T-helper 17 cell (primary cell): ENCODE measurements at regions not wholly inside any gene's neighbourhood (a gene's known extent, or its start where the extent isn't known, plus 50 kb on each side); places are given as distances from the start of the nearest gene placed in this dataset.
"Not testable (repeated sequence)": the region's sequence is repeated elsewhere in the genome, so short reads cannot be mapped to it uniquely, and the experiment has no call there.

Experiments
- ATAC-seq: fragments of 150-1000 bp; cut with Tn5 transposase; 2 replicates; pipeline ENCODE4 v1.10.0; 2021; ENCODE audit warnings: mild to moderate bottlenecking, moderate library complexity
- DNase-seq, 3 donors: peaks; one replicate each; pipeline versions ENCODE4 v3.0.0 to v3.0.0-alpha.2; 2020 to 2021
- H3K9me3 ChIP-seq: one replicate; pipeline ENCODE4 v1.7.0; 2013; ENCODE audit warnings: low read length, mild to moderate bottlenecking; ENCODE audit not compliant: control insufficient read depth, poor library complexity, severe bottlenecking
- H3K27ac Mint-ChIP-seq: one replicate; pipeline ENCODE4 v1.8.0; 2022; ENCODE audit warnings: mild to moderate bottlenecking, moderate library complexity, mixed read lengths
- H3K27me3 Mint-ChIP-seq: one replicate; pipeline ENCODE4 v1.8.0; 2022; ENCODE audit warnings: mixed read lengths
- H3K36me3 Mint-ChIP-seq: one replicate; pipeline ENCODE4 v1.8.0; 2022; ENCODE audit warnings: low read depth, mixed read lengths
- H3K4me1 Mint-ChIP-seq: one replicate; pipeline ENCODE4 v1.8.0; 2022; ENCODE audit warnings: mild to moderate bottlenecking, mixed read lengths
- H3K4me3 Mint-ChIP-seq: one replicate; pipeline ENCODE4 v1.8.0; 2022; ENCODE audit warnings: mild to moderate bottlenecking, moderate library complexity, mixed read lengths

GRCh38 chr16:79845033-79845733, 244.6 kb upstream of the MAF start:
- Mint-ChIP-seq H3K27ac (peak overlapping the region; percentile 37), H3K36me3 (no peaks in the 10 kb centered on the region), H3K27me3 (peaks cover 4% of the 10 kb centered on the region), H3K4me3 (no peak overlapping the region), H3K4me1 (peaks cover 3% of the 10 kb centered on the region)
- no peak for ATAC-seq
- DNase-seq = no peak
- no peaks in the 10 kb centered on the region for H3K9me3 ChIP-seq

DNA sequence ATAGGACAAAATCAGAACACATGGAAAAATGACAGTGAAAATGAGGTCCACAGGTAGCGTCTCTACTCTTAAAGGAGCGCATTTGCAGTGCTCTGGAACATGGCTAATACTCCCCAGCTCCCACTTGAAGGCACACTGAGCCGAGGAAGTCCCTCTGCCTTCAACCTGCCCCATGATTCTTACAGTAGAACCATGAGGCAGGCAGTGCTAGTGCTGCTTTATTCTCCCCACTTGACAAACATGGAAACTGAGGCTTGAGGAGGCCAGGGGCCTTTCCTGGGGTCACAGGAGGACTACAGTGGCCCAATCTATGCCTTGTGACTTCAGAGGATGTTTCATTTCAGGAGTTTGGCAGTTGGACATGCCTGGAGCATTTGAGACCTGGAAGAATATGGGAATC, 244.1 kb upstream of the MAF start:
- H3K27me3 Mint-ChIP-seq = peaks cover 9% of the 10 kb centered on the region
- no peak overlapping the region for H3K4me3 Mint-ChIP-seq
- DNase-seq (no peak), ATAC-seq (no peak)
- H3K4me1 Mint-ChIP-seq = peaks cover 3% of the 10 kb centered on the region
- H3K9me3 ChIP-seq = no peaks in the 10 kb centered on the region
- H3K36me3 Mint-ChIP-seq = no peaks in the 10 kb centered on the region
- H3K27ac Mint-ChIP-seq = no peak overlapping the region

GRCh38 chr16:79843631-79844043, 243.1 kb upstream of the MAF start:
- ATAC-seq = no peak
- no peaks in the 10 kb centered on the region for H3K9me3 ChIP-seq
- Mint-ChIP-seq H3K4me3 (no peak overlapping the region), H3K4me1 (peaks cover 3% of the 10 kb centered on the region), H3K27ac (no peak overlapping the region), H3K27me3 (peaks cover 9% of the 10 kb centered on the region), H3K36me3 (no peaks in the 10 kb centered on the region)
- no peak for DNase-seq

GRCh38 chr16:79843145-79843544, 242.6 kb upstream of the MAF start:
- no peak overlapping the region for H3K27ac Mint-ChIP-seq
- H3K4me3 Mint-ChIP-seq = no peak overlapping the region
- DNase-seq (no peak), ATAC-seq (no peak)
- no peaks in the 10 kb centered on the region for H3K36me3 Mint-ChIP-seq
- peaks cover 3% of the 10 kb centered on the region for H3K4me1 Mint-ChIP-seq
- H3K9me3 ChIP-seq = no peaks in the 10 kb centered on the region
- peaks cover 9% of the 10 kb centered on the region for H3K27me3 Mint-ChIP-seq

GRCh38 chr16:79842197-79842596, 241.7 kb upstream of the MAF start:
- no peak overlapping the region for H3K4me3 Mint-ChIP-seq
- peaks cover 9% of the 10 kb centered on the region for H3K27me3 Mint-ChIP-seq
- ATAC-seq = no peak
- H3K9me3 ChIP-seq = no peaks in the 10 kb centered on the region
- no peaks in the 10 kb centered on the region for H3K4me1 Mint-ChIP-seq
- H3K36me3 Mint-ChIP-seq = no peaks in the 10 kb centered on the region
- H3K27ac Mint-ChIP-seq = no peak overlapping the region
- DNase-seq = no peak

GRCh38 chr16:79839466-79840341, 239.2 kb upstream of the MAF start:
- Mint-ChIP-seq H3K27ac (no peak overlapping the region), H3K36me3 (no peaks in the 10 kb centered on the region), H3K4me3 (no peak overlapping the region), H3K27me3 (peaks cover 9% of the 10 kb centered on the region), H3K4me1 (no peaks in the 10 kb centered on the region)
- DNase-seq (no peak), ATAC-seq (no peak)
- H3K9me3 ChIP-seq = no peaks in the 10 kb centered on the region

GRCh38 chr16:79838496-79839259, 238.1 kb upstream of the MAF start:
- Mint-ChIP-seq H3K27me3 (peaks cover 9% of the 10 kb centered on the region), H3K27ac (no peak overlapping the region), H3K36me3 (no peaks in the 10 kb centered on the region), H3K4me1 (no peaks in the 10 kb centered on the region), H3K4me3 (no peak overlapping the region)
- ATAC-seq (no peak), DNase-seq (no peak)
- no peaks in the 10 kb centered on the region for H3K9me3 ChIP-seq

GRCh38 chr16:79836144-79836543, 235.6 kb upstream of the MAF start:
- ATAC-seq (no peak), DNase-seq (no peak)
- H3K36me3 Mint-ChIP-seq = no peaks in the 10 kb centered on the region

DNA sequence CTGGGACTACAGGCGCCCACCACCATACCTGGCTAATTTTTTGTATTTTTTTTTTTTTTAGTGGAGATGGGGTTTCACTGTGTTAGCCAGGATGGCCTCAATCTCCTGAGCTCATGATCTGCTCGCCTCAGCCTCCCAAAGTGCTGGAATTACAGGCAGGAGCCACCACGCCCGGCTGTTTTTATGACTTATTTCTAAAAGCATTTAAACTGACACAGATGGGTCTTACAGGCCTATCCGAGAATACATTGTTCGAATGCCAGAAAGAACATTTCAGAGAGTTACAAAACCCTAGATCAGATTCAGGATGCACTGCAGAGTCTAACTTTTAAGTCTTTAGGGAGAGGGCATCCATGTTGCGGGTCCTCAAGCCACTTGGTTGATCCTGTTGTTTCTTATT, 234.7 kb upstream of the MAF start:
- no peaks in the 10 kb centered on the region for H3K36me3 Mint-ChIP-seq
- no peak overlapping the region for H3K27ac Mint-ChIP-seq
- no peaks in the 10 kb centered on the region for H3K4me1 Mint-ChIP-seq
- H3K27me3 Mint-ChIP-seq = peaks cover 5% of the 10 kb centered on the region
- no peak overlapping the region for H3K4me3 Mint-ChIP-seq
- ATAC-seq (no peak), DNase-seq (no peak)
- H3K9me3 ChIP-seq = no peaks in the 10 kb centered on the region

More at GRCh38 chr16:79836144-79836543, 235.6 kb upstream of the MAF start:
- H3K4me3 Mint-ChIP-seq = no peak overlapping the region
- peaks cover 5% of the 10 kb centered on the region for H3K27me3 Mint-ChIP-seq
- no peak overlapping the region for H3K27ac Mint-ChIP-seq
- H3K9me3 ChIP-seq = no peaks in the 10 kb centered on the region
- H3K4me1 Mint-ChIP-seq = no peaks in the 10 kb centered on the region

DNA sequence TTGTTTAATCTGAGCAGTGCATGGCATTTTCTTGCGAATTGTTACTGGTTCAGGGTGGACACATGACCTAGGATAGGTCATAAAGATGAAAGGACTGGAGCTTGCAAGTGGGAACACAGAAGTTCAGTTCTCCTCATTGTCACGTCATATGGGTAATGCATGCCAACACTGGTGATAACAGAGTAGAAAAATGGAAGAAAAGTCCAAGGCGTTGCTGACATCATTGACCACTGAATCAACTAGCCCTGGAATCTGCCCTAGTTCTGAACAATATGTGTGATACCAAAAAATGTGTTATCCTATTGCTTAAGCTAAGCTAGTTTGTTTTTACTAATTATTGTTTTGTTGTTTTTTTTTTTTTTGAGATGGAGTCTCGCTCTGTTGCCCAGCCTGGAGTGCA, 234.2 kb upstream of the MAF start:
- DNase-seq (no peak), ATAC-seq (no peak)
- Mint-ChIP-seq H3K4me3 (no peak overlapping the region), H3K27ac (no peak overlapping the region), H3K27me3 (peaks cover 1% of the 10 kb centered on the region), H3K4me1 (no peaks in the 10 kb centered on the region), H3K36me3 (no peaks in the 10 kb centered on the region)
- H3K9me3 ChIP-seq = no peaks in the 10 kb centered on the region

DNA sequence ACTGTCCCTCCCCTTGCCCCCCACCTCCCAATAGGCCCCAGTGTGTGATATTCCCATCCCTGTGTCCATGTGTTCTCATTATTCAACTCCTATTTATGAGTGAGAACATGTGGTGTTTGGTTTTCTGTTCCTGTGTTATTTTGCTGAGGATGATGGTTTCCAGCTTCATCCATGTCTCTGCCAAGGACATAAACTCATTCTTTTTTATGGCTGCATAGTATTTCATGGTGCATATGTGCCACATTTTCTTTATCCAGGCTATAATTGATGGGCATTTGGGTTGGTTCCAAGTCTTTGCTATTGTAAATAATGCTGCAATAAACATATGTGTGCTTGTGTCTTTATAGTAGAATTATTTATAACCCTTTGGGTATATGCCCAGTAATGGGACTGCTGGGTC, 233.5 kb upstream of the MAF start:
- H3K27ac Mint-ChIP-seq, ATAC-seq, DNase-seq, H3K9me3 ChIP-seq, H3K4me1 Mint-ChIP-seq, H3K4me3 Mint-ChIP-seq, H3K27me3 Mint-ChIP-seq, H3K36me3 Mint-ChIP-seq: not testable (repeated sequence)

- Mint-ChIP-seq H3K27me3 (peaks cover 4% of the 10 kb centered on the region), H3K4me3 (no peak overlapping the region), H3K36me3 (no peaks in the 10 kb centered on the region), H3K4me1 (no peaks in the 10 kb centered on the region), H3K27ac (no peak overlapping the region)
- DNase-seq = no peak
- no peak for ATAC-seq
- H3K9me3 ChIP-seq = no peaks in the 10 kb centered on the region
Observed at GRCh38 chr16:79833559-79833958, 233.0 kb upstream of the MAF start.

DNA sequence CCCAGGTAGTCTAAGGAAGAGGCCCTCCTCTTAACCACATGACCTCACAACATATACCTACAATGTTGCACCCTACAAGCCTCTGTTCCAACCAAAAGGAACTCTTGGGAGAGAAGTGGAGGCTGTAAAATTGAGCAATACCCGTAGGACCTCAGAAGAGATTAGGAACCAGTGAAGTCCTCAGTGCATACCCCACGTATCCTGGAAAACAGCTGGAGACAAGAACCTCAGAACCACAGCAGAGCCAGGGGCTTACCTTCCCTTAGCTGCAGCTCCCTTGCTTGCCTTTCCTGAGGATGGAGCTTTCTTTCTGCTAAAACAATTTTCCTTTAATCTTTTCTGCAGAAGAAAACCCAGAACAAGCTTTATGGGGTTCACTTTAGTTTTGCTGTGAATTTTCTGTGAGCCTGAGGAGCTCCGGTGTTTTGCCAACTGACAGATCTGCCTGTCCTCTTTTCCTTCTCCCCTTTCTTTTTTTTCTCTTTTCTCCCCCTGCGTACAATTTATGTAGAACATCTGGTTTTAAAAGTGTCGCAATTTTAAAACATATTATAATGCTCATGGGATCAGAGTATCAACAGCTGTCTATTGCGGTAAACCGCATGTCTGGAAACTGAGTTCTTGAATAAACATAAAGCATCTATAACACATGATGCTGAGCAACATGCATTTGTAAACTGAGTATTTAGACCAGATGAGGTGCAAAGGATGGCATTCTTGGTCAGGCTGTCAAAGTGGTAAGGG, 226.4 kb upstream of the MAF start:
- H3K4me3 Mint-ChIP-seq = no peak overlapping the region
- no peaks in the 10 kb centered on the region for H3K4me1 Mint-ChIP-seq
- ATAC-seq (no peak), DNase-seq (no peak)
- H3K9me3 ChIP-seq = no peaks in the 10 kb centered on the region
- H3K36me3 Mint-ChIP-seq = no peaks in the 10 kb centered on the region
- no peak overlapping the region for H3K27ac Mint-ChIP-seq
- H3K27me3 Mint-ChIP-seq = peaks cover 4% of the 10 kb centered on the region
